SK-N-SH treated with all-trans-retinoic acid at 6 μM for 48 hours (cell line): ENCODE measurements at regions not wholly inside any gene's neighbourhood (a gene's known extent, or its start where the extent isn't known, plus 50 kb on each side); places are given as distances from the start of the nearest gene placed in this dataset.

Experiments
- ARNTL ChIP-seq: fragments of 450-650 bp; formaldehyde crosslinking; IDR thresholded peaks from 2 replicates; pipeline ENCODE4 v1.5.0; 2020; ENCODE audit warnings: low read depth, mild to moderate bottlenecking, moderate library complexity, borderline replicate concordance
- GLIS3 ChIP-seq: fragments of 250-450 bp; sonication (Bioruptor Pico); IDR thresholded peaks from 2 replicates; pipeline ENCODE4 v1.5.0; 2020; ENCODE audit warnings: mild to moderate bottlenecking, moderate library complexity
- OSR1 ChIP-seq: fragments of 250-450 bp; sonication (Bioruptor Pico); IDR thresholded peaks from 2 replicates; pipeline ENCODE4 v1.8.0; 2022; ENCODE audit warnings: moderate library complexity, mild to moderate bottlenecking, inconsistent platforms
- RARB ChIP-seq: fragments of 250-450 bp; sonication (Bioruptor Pico); IDR thresholded peaks from 2 replicates; pipeline ENCODE4 v1.8.0; 2021; ENCODE audit warnings: mild to moderate bottlenecking, moderate library complexity
- TCF4 ChIP-seq: fragments of 250-450 bp; sonication (Bioruptor Pico); IDR thresholded peaks from 2 replicates; pipeline ENCODE4 v1.8.0; 2021; ENCODE audit warnings: mild to moderate bottlenecking, moderate library complexity, borderline replicate concordance
- TOX ChIP-seq: fragments of 250-450 bp; sonication (Bioruptor Pico); IDR thresholded peaks from 2 replicates; pipeline ENCODE4 v1.8.0; 2021; ENCODE audit warnings: mild to moderate bottlenecking, moderate library complexity, borderline replicate concordance
- TSHZ2 ChIP-seq: fragments of 250-450 bp; sonication (Bioruptor Pico); IDR thresholded peaks from 2 replicates; pipeline ENCODE4 v1.5.0; 2020; ENCODE audit warnings: mild to moderate bottlenecking, moderate library complexity
- ZC3H10 ChIP-seq: fragments of 250-450 bp; sonication (Bioruptor Pico); IDR thresholded peaks from 2 replicates; pipeline ENCODE4 v1.5.1; 2021; ENCODE audit warnings: mild to moderate bottlenecking, moderate library complexity
- ZFP3 ChIP-seq: fragments of 250-450 bp; sonication (Bioruptor Pico); IDR thresholded peaks from 2 replicates; pipeline ENCODE4 v1.5.0; 2020; ENCODE audit warnings: mild to moderate bottlenecking, moderate library complexity
- ZFP30 ChIP-seq: fragments of 450-650 bp; formaldehyde crosslinking; IDR thresholded peaks from 2 replicates; pipeline ENCODE4 v1.5.0; 2022; ENCODE audit warnings: mild to moderate bottlenecking, moderate library complexity
- ZNF565 ChIP-seq: fragments of 450-650 bp; formaldehyde crosslinking; conservative IDR thresholded peaks from 2 replicates; pipeline ENCODE4 v1.5.0; 2020; ENCODE audit warnings: low read depth, mild to moderate bottlenecking, moderate library complexity
- TF ChIP-seq, protein P1 (sequence below): fragments of 250-450 bp; sonication (Bioruptor Pico); IDR thresholded peaks from 2 replicates; pipeline ENCODE4 v1.5.1; 2020; ENCODE audit warnings: low read depth, mild to moderate bottlenecking, moderate library complexity
- TF ChIP-seq, protein P2 (sequence below): fragments of 250-450 bp; sonication (Bioruptor Pico); IDR thresholded peaks from 2 replicates; pipeline ENCODE4 v1.8.0; 2020; ENCODE audit warnings: mild to moderate bottlenecking, moderate library complexity, borderline replicate concordance
- TF ChIP-seq, protein P3 (sequence below): fragments of 250-450 bp; sonication (Bioruptor Pico); IDR thresholded peaks from 2 replicates; pipeline ENCODE4 v1.5.1; 2021; ENCODE audit warnings: mild to moderate bottlenecking, moderate library complexity

DNA sequence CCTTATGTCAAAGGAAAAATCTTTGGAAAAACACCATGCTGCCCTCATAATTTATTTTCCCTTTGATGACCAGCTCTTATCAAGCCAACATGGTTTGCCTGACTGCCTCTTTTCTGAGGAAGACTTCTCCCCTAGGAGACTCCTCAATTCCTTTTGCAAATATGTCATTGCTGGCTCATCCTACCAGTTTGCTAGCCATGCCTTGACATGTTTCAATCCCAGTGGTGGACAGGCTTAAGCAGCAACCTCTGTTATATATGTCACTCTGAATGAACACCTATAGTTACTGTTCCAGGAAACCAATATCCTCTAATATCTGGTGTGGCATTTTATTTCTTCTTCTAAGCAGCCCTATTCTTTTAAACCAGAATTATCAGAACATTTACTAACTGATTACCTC, 615.8 kb downstream of the HTR1A start:
- TF ChIP-seq ZFP30 (CRISPR knock-in tag) = no peak
- TF ChIP-seq ZNF565 = no peak
- TF ChIP-seq, protein P1, sequence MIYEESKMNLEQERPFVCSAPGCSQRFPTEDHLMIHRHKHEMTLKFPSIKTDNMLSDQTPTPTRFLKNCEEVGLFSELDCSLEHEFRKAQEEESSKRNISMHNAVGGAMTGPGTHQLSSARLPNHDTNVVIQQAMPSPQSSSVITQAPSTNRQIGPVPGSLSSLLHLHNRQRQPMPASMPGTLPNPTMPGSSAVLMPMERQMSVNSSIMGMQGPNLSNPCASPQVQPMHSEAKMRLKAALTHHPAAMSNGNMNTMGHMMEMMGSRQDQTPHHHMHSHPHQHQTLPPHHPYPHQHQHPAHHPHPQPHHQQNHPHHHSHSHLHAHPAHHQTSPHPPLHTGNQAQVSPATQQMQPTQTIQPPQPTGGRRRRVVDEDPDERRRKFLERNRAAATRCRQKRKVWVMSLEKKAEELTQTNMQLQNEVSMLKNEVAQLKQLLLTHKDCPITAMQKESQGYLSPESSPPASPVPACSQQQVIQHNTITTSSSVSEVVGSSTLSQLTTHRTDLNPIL (CRISPR knock-in tag) = no peak
- TF ChIP-seq TOX (CRISPR knock-in tag) = no peak
- no peak for TF ChIP-seq RARB (CRISPR knock-in tag)
- no peak for TF ChIP-seq OSR1 (CRISPR knock-in tag)
- TF ChIP-seq ZFP3 (CRISPR knock-in tag) = no peak
- no peak for TF ChIP-seq TSHZ2 (CRISPR knock-in tag)
- no peak for TF ChIP-seq ARNTL (CRISPR knock-in tag)
- no peak for TF ChIP-seq ZC3H10 (CRISPR knock-in tag)
- TF ChIP-seq GLIS3 (CRISPR knock-in tag) = no peak
- TF ChIP-seq, protein P2, sequence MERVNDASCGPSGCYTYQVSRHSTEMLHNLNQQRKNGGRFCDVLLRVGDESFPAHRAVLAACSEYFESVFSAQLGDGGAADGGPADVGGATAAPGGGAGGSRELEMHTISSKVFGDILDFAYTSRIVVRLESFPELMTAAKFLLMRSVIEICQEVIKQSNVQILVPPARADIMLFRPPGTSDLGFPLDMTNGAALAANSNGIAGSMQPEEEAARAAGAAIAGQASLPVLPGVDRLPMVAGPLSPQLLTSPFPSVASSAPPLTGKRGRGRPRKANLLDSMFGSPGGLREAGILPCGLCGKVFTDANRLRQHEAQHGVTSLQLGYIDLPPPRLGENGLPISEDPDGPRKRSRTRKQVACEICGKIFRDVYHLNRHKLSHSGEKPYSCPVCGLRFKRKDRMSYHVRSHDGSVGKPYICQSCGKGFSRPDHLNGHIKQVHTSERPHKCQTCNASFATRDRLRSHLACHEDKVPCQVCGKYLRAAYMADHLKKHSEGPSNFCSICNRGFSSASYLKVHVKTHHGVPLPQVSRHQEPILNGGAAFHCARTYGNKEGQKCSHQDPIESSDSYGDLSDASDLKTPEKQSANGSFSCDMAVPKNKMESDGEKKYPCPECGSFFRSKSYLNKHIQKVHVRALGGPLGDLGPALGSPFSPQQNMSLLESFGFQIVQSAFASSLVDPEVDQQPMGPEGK (CRISPR knock-in tag) = no peak
- TF ChIP-seq TCF4 (CRISPR knock-in tag) = no peak
- TF ChIP-seq, protein P3, sequence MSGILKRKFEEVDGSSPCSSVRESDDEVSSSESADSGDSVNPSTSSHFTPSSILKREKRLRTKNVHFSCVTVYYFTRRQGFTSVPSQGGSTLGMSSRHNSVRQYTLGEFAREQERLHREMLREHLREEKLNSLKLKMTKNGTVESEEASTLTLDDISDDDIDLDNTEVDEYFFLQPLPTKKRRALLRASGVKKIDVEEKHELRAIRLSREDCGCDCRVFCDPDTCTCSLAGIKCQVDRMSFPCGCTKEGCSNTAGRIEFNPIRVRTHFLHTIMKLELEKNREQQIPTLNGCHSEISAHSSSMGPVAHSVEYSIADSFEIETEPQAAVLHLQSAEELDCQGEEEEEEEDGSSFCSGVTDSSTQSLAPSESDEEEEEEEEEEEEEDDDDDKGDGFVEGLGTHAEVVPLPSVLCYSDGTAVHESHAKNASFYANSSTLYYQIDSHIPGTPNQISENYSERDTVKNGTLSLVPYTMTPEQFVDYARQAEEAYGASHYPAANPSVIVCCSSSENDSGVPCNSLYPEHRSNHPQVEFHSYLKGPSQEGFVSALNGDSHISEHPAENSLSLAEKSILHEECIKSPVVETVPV = no peak
